SH-SY5Y (cell line): ENCODE measurements at regions not wholly inside any gene's neighbourhood (a gene's known extent, or its start where the extent isn't known, plus 50 kb on each side); places are given as distances from the start of the nearest gene placed in this dataset.

ENCODE experiments used
- GATA2 ChIP-seq: IDR thresholded peaks from 2 replicates; pipeline ENCODE4 v1.6.1; 2011; ENCODE audit warnings: mild to moderate bottlenecking, low read depth, low read length
- GATA3 ChIP-seq: IDR thresholded peaks from 2 replicates; pipeline ENCODE4 v1.6.1; 2011; ENCODE audit warnings: low read depth, mild to moderate bottlenecking, low read length, moderate library complexity

DNA sequence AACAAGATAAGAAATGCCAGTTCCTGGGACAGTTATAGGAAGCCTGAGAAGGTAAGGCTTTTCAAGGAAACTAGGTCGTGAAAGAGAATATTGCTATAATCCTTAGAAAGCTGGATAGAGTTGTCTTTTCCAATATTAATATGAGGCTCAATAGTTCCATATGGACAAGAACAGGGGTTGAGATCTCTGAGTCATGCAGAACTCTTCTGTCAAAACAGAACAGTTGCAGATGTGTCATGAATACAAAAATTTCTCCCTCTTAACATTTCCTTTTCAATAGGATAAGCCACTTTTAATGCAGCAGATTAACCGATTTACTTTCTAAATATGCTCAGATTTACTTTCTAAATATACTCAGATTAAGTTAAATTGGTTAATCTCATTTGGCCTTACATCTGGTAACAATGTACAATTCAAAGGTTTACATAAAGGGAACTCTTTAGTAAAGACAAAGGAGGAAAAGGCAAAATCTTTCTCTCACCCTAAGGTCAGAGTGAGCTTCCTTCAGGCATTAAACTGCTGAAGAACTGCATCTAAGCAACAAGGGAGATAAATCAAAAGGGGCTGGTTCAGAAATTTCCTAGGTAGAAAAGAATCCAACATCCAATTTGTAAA lies 104.7 kb upstream of the PCDH15 start:
- no peak for TF ChIP-seq GATA3
- no peak for TF ChIP-seq GATA2

DNA sequence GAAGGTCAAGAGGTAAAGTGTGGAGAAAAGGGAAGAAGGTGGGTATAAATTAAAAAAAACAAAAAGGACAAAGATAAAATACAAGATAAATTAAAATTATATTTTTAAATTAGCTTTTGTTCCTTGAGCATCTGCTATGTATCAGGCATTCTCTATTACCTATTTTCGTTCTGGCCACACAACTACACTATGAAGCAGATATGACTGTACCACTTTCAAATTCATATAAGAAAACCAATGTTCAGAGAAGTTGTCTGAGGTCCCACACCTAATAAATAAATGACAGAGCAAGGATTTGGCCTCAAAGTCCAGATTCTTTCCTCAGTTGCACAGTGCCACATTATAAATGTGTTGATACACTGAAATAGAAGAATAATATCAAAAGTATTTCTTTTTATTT lies 103.8 kb upstream of the PCDH15 start:
- TF ChIP-seq GATA3 (no peak), GATA2 (no peak)

- TF ChIP-seq GATA2, result no peak
- no peak for TF ChIP-seq GATA3
Observed at GRCh38 chr10:54903745-54904144, 102.7 kb upstream of the PCDH15 start.

DNA sequence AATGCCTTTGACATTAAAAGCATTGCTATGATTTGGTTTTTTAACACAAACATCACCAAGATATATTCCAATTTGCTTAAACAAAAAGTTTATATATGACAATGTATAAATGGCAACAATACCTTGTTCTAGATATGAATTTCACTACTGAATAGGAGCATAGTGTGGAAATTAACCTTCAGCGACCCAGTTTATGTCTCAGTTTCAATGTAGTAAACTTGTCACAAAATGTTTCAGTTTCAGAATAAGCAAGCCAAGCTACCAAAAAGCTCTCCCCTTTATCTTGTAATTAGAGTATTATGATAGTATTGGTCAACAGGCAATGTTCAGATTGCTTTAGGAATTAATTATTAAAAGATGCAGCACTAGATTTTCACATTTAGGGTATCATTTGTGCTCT lies 99.6 kb upstream of the PCDH15 start:
- TF ChIP-seq GATA2 (no peak), GATA3 (no peak)

- no peak for TF ChIP-seq GATA3
- no peak for TF ChIP-seq GATA2
Observed at GRCh38 chr10:54880996-54881395, 80.0 kb upstream of the PCDH15 start.

- TF ChIP-seq GATA2 (no peak), GATA3 (no peak)
Observed at GRCh38 chr10:54869022-54869421, 68.0 kb upstream of the PCDH15 start.

DNA sequence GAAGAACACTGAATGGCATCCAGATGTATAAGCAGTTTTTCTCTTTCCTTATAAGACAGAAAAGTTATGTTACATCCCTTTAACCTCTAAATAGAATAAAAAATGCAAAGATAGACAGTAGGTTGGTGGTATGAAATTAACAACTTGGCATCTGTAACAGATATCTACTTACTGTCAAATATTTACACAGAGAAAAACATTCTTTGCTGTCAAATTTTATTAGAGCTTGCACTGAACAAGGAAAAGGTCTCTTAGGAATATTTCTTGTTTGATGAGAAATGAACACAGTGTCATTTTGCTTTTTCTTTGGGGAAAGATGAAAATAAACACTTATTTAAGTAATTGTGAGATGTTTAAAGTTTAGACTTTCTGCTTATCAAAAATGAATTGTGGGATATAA lies 65.6 kb upstream of the PCDH15 start:
- no peak for TF ChIP-seq GATA3
- no peak for TF ChIP-seq GATA2

GRCh38 chr10:54854843-54855242 lies 53.8 kb upstream of the PCDH15 start:
- TF ChIP-seq GATA3 (no peak), GATA2 (no peak)

DNA sequence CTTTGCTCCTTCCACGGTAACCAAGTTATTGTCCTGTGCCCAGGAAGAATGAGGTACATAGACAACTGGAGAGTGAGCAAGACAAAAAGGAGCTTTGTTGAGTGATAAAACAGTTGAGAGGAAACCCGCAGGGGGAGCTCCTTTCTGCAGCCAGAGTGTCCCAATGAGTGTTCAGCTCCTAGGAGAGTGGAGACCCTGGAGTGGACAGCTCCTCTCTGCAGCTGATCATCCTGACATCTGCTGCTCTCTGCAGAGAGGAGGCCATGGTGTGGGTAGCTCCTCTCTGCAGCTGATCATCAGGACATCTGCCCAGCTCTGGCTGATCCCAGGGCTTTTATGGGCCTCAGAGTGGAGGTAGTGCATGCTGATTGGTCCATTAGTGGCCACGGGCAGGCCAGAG lies 53.4 kb upstream of the PCDH15 start:
- TF ChIP-seq GATA3, result no peak
- no peak for TF ChIP-seq GATA2

DNA sequence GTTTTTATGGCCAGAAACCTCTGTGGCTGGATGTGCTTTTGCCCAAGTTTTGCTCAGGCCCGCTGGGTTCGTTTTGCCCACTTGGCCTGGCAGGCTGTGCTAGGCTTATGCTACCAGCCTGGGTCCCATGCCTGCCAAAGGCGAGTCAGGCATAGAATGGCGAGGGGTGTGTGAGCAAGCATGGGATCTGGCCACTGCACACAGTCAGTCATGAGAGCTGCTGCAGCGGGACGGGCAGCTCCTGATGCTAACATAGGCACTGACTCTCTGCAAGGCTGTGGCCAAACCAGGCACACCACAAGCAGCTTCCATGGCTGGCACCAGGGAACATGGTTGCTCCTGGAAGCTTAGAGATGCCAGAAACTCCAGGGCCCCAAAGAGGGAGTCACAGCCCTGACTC lies 52.9 kb upstream of the PCDH15 start:
- TF ChIP-seq GATA2, result no peak
- TF ChIP-seq GATA3, result no peak
